Astrocyte of the cerebellum (primary cell): ENCODE measurements at regions not wholly inside any gene's neighbourhood (a gene's known extent, or its start where the extent isn't known, plus 50 kb on each side); places are given as distances from the start of the nearest gene placed in this dataset.
"Not testable (repeated sequence)": the region's sequence is repeated elsewhere in the genome, so short reads cannot be mapped to it uniquely, and the experiment has no call there.

ENCODE experiments used
- DNase-seq: peaks from one replicate; pipeline ENCODE4 v3.0.0-alpha.2; 2011; ENCODE audit warnings: low read depth
- H3K4me3 ChIP-seq: 2 replicates; pipeline ENCODE4 v1.5.1; 2011; ENCODE audit warnings: mild to moderate bottlenecking, low read depth, low read length, moderate library complexity
- in situ Hi-C: cut with HindIII; loops from 2 replicates; pipeline ENCODE4 v1.10.0; 2017; ENCODE audit warnings: low sequenced_read_pairs
- TF ChIP-seq, protein P1 (sequence below): IDR thresholded peaks from 2 replicates; pipeline ENCODE4 v1.5.1; 2012; ENCODE audit warnings: low read length, low read depth, moderate library complexity, mild to moderate bottlenecking; ENCODE audit errors: missing control alignments

DNA sequence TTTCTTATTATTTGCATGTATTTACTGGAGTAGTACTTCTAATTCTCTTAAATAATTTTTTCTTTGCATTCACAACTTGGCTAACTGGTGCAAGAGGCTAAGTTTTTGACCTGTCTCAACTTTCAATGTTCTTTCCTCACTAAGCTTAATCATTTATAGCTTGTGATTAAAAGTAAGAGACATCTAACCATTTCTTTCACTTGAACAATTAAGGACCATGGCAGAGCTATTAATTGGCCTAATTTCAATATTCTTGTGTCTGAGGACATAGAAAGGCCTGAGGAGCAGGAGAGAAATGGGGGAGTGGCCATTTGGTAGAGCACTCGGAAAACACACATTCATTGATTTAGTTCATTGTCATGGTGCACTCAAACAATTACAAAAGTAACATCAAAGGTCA, 141.4 kb upstream of the TMEM196 start:
- TF ChIP-seq, protein P1, sequence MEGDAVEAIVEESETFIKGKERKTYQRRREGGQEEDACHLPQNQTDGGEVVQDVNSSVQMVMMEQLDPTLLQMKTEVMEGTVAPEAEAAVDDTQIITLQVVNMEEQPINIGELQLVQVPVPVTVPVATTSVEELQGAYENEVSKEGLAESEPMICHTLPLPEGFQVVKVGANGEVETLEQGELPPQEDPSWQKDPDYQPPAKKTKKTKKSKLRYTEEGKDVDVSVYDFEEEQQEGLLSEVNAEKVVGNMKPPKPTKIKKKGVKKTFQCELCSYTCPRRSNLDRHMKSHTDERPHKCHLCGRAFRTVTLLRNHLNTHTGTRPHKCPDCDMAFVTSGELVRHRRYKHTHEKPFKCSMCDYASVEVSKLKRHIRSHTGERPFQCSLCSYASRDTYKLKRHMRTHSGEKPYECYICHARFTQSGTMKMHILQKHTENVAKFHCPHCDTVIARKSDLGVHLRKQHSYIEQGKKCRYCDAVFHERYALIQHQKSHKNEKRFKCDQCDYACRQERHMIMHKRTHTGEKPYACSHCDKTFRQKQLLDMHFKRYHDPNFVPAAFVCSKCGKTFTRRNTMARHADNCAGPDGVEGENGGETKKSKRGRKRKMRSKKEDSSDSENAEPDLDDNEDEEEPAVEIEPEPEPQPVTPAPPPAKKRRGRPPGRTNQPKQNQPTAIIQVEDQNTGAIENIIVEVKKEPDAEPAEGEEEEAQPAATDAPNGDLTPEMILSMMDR = no peak
- DNase-seq = no peak

DNA sequence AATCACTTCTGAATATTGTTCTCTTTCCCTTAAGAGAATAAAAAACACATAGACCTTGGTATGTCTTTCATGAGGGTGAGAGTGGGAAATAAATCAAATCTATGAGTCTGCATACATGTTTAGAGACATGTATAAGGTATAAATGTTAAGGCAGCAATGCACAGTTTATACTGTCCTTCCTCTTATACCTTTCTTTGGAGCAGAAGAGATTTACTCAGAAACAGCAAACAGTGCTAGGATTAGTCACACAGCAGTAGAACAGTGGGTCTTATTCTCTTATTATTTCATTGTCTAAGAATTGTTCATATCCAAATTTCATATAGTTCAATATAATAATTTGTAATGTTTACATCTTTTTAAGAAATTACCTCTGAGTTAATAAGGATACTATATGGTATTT, 126.7 kb upstream of the TMEM196 start:
- no peak for DNase-seq
- TF ChIP-seq, protein P1 = no peak
- in situ Hi-C loops = no loop called here
- H3K4me3 ChIP-seq = no peak overlapping the region

More for the DNA sequence above, 141.4 kb upstream of the TMEM196 start:
- in situ Hi-C loops = no loop called here
- no peak overlapping the region for H3K4me3 ChIP-seq

DNA sequence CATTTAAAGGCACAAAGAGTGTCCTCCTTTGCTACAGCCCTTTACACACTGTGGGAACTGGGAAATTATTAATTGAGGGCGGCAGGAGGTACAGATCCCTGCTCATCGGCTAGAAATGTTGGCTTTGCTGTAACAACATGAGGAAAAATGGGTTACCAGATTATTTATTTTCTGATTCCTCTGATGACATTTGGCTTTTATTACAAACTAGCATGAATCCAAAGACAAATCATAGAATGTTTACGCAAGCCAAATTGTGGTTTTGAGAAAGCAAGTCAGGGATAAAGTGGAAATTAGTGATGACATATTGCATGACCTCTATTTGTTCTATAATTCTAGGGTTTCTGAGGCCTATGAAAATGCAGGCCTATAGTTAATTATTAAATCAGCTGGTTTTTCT, 126.1 kb upstream of the TMEM196 start:
- H3K4me3 ChIP-seq = no peak overlapping the region
- in situ Hi-C loops = no loop called here
- peak; percentile 52 for DNase-seq
- TF ChIP-seq, protein P1 = no peak

DNA sequence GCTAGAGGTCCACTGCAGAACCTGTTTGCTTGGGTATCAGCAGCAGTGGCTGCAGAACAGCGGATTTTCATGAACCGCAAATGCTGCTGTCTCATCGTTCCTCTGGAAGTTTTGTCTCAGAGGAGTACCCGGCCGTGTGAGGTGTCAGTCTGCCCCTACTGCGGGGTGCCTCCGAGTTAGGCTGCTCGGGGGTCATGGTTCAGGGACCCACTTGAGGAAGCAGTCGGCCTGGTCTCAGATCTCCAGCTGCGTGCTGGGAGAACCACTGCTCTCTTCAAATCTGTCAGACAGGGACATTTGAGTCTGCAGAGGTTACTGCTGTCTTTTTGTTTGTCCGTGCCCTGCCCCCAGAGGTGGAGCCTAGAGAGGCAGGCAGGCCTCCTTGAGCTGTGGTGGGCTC, 109.5 kb upstream of the TMEM196 start:
- H3K4me3 ChIP-seq, in situ Hi-C loops, DNase-seq: not testable (repeated sequence)

DNA sequence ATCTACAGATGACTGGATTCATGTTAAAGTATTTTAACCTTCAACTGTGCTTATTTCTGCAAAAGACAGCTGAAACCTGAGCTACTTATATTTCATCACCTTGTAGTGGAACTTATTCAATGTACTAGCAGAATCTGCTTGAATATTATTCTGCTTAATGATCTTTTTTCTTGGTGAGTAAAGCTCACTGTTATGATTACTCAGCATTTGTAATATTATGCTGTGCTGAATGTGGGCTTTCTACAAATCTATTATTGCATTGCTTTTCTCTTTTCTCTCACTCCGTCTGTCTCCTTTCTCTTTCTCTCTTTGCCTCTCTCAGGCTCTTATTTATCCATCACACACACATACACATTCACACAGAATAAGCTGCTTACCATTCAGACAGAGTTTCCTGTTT, 98.7 kb upstream of the TMEM196 start:
- TF ChIP-seq, protein P1 = no peak
- DNase-seq = no peak
- in situ Hi-C loops = no loop called here
- no peak overlapping the region for H3K4me3 ChIP-seq

DNA sequence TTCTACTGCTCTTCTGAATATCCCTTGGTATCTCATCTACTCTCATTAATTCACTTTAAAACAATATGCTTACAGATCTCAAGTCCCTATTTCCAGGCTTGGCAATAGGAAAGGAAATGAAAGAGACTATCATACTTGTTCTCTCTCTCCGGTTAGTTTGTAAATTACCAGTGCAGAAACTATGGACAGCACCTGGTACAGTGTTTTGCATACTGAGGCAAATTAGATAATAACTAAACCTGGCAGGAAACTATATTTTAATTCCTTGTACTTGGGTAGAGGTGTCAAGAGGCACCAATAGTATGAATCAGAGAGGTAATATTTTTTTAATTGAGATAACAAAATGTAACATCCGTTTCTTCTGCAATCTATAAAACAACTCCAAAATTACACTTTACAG, 97.7 kb upstream of the TMEM196 start:
- in situ Hi-C loops = no loop called here
- TF ChIP-seq, protein P1 = no peak
- H3K4me3 ChIP-seq = no peak overlapping the region
- DNase-seq = no peak

DNA sequence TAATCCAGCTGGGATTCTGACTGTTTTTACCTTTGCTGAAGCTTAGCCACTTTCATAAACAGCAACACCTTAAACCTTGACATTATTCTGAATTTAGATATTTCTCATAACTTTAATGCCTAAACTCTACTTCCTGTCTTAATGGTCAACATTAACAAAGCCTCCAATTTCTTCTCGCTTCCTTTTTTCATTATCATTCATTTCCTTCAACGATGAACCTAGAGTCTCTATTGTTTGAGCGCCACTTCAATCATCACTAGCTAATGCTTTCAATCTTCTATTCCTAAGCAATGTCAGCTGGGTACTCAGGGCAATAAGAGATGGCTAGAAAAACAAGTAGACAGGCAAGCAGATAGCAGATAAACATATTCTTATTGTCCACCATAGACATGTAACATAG, 96.6 kb upstream of the TMEM196 start:
- TF ChIP-seq, protein P1 = no peak
- no peak for DNase-seq
- in situ Hi-C loops = no loop called here
- no peak overlapping the region for H3K4me3 ChIP-seq
